ENCODE measurements at regions not wholly inside any gene's neighbourhood (a gene's known extent, or its start where the extent isn't known, plus 50 kb on each side); places are given as distances from the start of the nearest gene placed in this dataset.
"Not testable (repeated sequence)": the region's sequence is repeated elsewhere in the genome, so short reads cannot be mapped to it uniquely, and the experiment has no call there.

GRCh38 chr1:60489916-60490480 lies 416.4 kb upstream of the C1orf87 start:
- not testable (repeated sequence) for DNase-seq

- DNase-seq = no peak
Observed at GRCh38 chr1:60488847-60489246, 415.3 kb upstream of the C1orf87 start.

GRCh38 chr1:60487565-60488345 lies 414.2 kb upstream of the C1orf87 start:
- no peak for DNase-seq

GRCh38 chr1:60483509-60483908 lies 409.9 kb upstream of the C1orf87 start:
- no peak for DNase-seq

GRCh38 chr1:60470246-60470645 lies 396.7 kb upstream of the C1orf87 start:
- DNase-seq = no peak

- DNase-seq = no peak
Observed at GRCh38 chr1:60463786-60464185, 390.2 kb upstream of the C1orf87 start.

GRCh38 chr1:60463146-60463545 lies 389.6 kb upstream of the C1orf87 start:
- no peak for DNase-seq

- no peak for DNase-seq
Observed at GRCh38 chr1:60461925-60462595, 388.5 kb upstream of the C1orf87 start.

GRCh38 chr1:60458111-60458510 lies 384.5 kb upstream of the C1orf87 start:
- no peak for DNase-seq

GRCh38 chr1:60449876-60450275 lies 376.3 kb upstream of the C1orf87 start:
- DNase-seq = no peak

- no peak for DNase-seq
Observed at GRCh38 chr1:60448850-60449249, 375.3 kb upstream of the C1orf87 start.

- DNase-seq = no peak
Observed at GRCh38 chr1:60444680-60445079, 371.1 kb upstream of the C1orf87 start.

GRCh38 chr1:60436186-60436585 lies 362.6 kb upstream of the C1orf87 start:
- no peak for DNase-seq

- no peak for DNase-seq
Observed at GRCh38 chr1:60431593-60431992, 358.0 kb upstream of the C1orf87 start.

- no peak for DNase-seq
Observed at GRCh38 chr1:60430375-60430774, 356.8 kb upstream of the C1orf87 start.

- no peak for DNase-seq
Observed at GRCh38 chr1:60428127-60428526, 354.6 kb upstream of the C1orf87 start.

- no peak for DNase-seq
Observed at GRCh38 chr1:60427701-60428100, 354.1 kb upstream of the C1orf87 start.

GRCh38 chr1:60427194-60427593 lies 353.6 kb upstream of the C1orf87 start:
- DNase-seq = no peak

- DNase-seq = no peak
Observed at GRCh38 chr1:60425528-60425927, 352.0 kb upstream of the C1orf87 start.

GRCh38 chr1:60423146-60423780 lies 349.7 kb upstream of the C1orf87 start:
- DNase-seq = no peak

GRCh38 chr1:60421965-60422364 lies 348.4 kb upstream of the C1orf87 start:
- no peak for DNase-seq

- DNase-seq = no peak
Observed at GRCh38 chr1:60419023-60419422, 345.5 kb upstream of the C1orf87 start.

- DNase-seq = no peak
Observed at GRCh38 chr1:60415696-60416095, 342.1 kb upstream of the C1orf87 start.

- no peak for DNase-seq
Observed at GRCh38 chr1:60413091-60413490, 339.5 kb upstream of the C1orf87 start.
